Stimulated activated naive B cell treated with anti-CD40 and anti-IgM and Interleukin-4, amounts not matched to agents 10 μg/mL and 1 μg/mL and 100 μg/mL, for 72 hours (primary cell): ENCODE measurements at regions not wholly inside any gene's neighbourhood (a gene's known extent, or its start where the extent isn't known, plus 50 kb on each side); places are given as distances from the start of the nearest gene placed in this dataset.
"Not testable (repeated sequence)": the region's sequence is repeated elsewhere in the genome, so short reads cannot be mapped to it uniquely, and the experiment has no call there.

Source experiments
- ATAC-seq, 2 donors: fragments of 150-1000 bp; cut with Tn5 transposase; replicated peaks; 2 replicates each; pipeline ENCODE4 v1.10.0; 2021; ENCODE audit warnings: moderate library complexity in 1 of 2
- DNase-seq: peaks from one replicate; pipeline ENCODE4 v3.0.0; 2021
- H3K27ac Mint-ChIP-seq: one replicate; pipeline ENCODE4 v1.8.0; 2022; ENCODE audit warnings: mild to moderate bottlenecking, mixed read lengths
- H3K27me3 Mint-ChIP-seq, 2 donors: one replicate each; pipeline ENCODE4 v1.8.0; 2022; ENCODE audit warnings: mixed read lengths in 2 of 2
- H3K36me3 Mint-ChIP-seq, 2 donors: one replicate each; pipeline ENCODE4 v1.8.0; 2022; ENCODE audit warnings: mixed read lengths in 2 of 2, mild to moderate bottlenecking in 1 of 2
- H3K4me1 Mint-ChIP-seq, 2 donors: one replicate each; pipeline ENCODE4 v1.8.0; 2022; ENCODE audit warnings: mixed read lengths in 2 of 2, mild to moderate bottlenecking in 1 of 2
- H3K4me3 Mint-ChIP-seq, 2 donors: one replicate each; pipeline ENCODE4 v1.8.0; 2022; ENCODE audit warnings: mild to moderate bottlenecking in 2 of 2, mixed read lengths in 2 of 2, moderate library complexity in 1 of 2
- H3K9me3 Mint-ChIP-seq, 2 donors: one replicate each; pipeline ENCODE4 v1.8.0; 2022; ENCODE audit warnings: mixed read lengths in 2 of 2, mild to moderate bottlenecking in 1 of 2

DNA sequence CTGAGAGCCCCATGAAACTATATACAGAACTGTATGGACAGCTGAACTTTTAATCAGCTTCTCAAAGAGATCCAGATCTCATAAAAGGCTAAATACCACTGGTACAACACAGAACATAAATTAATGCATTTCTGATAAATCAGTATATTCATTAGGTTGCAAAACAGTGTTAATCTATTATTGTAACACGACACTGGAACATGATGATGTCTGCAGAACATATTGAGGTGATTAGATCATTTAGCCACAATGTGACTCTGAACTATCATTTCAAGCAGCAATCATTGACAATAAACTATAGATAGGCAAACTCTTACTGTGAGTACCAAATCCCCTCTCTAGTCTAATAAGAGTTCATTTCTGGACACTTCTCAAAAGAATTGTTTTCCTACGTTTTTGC, 50.3 kb downstream of the GASK1B start:
- H3K27me3 Mint-ChIP-seq = no peaks in the 10 kb centered on the region
- H3K27ac Mint-ChIP-seq = no peak overlapping the region
- H3K4me1 Mint-ChIP-seq = no peaks in the 10 kb centered on the region
- ATAC-seq (no peak), DNase-seq (no peak)
- no peaks in the 10 kb centered on the region for H3K36me3 Mint-ChIP-seq
- H3K9me3 Mint-ChIP-seq = no peaks in the 10 kb centered on the region
- no peak overlapping the region for H3K4me3 Mint-ChIP-seq

DNA sequence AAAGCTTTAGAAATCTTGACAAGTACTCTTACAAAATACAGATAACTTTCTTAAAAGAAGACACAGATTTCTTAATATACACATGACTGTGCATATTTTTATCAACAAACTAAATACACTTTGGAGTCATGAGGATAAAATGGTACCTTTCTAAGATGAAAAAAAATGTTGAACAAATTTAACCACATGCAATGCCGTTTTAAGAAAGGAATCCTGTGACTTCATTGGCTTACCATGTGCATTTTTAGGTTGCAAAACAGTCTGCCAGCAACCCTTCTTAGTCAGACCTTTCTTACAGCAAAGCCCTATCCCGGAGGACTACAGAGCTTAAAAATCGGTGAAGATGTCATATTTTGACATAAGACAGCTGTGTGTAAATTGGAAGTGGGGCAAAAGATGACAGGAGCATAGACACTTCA, 51.7 kb downstream of the GASK1B start:
- ATAC-seq = no peak
- no peak overlapping the region for H3K27ac Mint-ChIP-seq
- H3K9me3 Mint-ChIP-seq = no peaks in the 10 kb centered on the region
- H3K4me1 Mint-ChIP-seq = no peaks in the 10 kb centered on the region
- H3K36me3 Mint-ChIP-seq = no peaks in the 10 kb centered on the region
- no peak for DNase-seq
- H3K27me3 Mint-ChIP-seq = no peaks in the 10 kb centered on the region
- H3K4me3 Mint-ChIP-seq = no peak overlapping the region

DNA sequence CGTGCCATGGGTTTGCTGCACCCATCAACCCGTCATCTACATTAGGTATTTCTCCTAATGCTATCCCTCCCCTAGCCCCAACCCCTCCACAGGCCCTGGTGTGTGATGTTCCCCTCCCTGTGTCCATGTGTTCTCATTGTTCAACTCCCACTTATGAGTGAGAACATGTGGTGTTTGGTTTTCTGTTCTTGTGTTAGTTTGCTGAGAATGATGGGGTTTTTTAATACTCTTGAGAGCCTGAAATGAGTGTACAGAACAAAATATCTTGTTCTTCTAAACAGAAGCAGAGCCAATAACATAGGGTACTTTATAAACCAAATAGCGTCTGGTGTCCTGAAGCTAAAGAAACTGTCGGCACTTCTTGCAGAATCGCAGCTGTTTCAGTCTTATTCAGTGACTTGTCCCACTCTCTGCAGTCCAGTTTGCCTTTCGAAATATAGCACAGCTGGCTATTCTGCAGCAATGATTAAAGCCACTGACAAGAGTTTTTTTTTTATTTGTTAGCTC, 52.1 kb downstream of the GASK1B start:
- not testable (repeated sequence) for H3K4me3 Mint-ChIP-seq, ATAC-seq, H3K27ac Mint-ChIP-seq, DNase-seq, H3K36me3 Mint-ChIP-seq, H3K27me3 Mint-ChIP-seq, H3K4me1 Mint-ChIP-seq, H3K9me3 Mint-ChIP-seq

DNA sequence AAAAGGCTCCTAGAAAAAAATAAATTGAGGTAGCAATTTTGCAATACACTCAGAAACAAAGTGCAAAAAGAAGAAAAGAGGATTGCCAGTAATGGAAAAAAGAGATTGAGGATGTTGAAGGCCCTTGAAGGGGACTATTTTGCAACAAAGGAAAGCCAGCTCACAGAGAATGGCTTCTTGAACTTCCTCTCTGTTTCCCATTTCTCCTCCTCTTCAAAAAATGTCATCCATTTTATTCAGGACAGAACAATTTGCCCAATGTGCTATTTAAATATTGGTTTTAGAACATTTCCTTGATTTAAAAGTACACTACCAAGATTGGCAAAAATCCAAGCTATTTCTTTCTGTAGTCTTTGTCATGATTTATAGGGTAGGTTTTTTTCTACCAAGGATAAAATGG, 60.2 kb downstream of the GASK1B start:
- Mint-ChIP-seq H3K4me3 (no peak overlapping the region), H3K36me3 (no peaks in the 10 kb centered on the region), H3K9me3 (no peaks in the 10 kb centered on the region), H3K27ac (no peak overlapping the region), H3K4me1 (no peaks in the 10 kb centered on the region), H3K27me3 (peaks cover 0 to 4% of the 10 kb centered on the region in 2 donors)
- DNase-seq = no peak
- ATAC-seq = no peak

DNA sequence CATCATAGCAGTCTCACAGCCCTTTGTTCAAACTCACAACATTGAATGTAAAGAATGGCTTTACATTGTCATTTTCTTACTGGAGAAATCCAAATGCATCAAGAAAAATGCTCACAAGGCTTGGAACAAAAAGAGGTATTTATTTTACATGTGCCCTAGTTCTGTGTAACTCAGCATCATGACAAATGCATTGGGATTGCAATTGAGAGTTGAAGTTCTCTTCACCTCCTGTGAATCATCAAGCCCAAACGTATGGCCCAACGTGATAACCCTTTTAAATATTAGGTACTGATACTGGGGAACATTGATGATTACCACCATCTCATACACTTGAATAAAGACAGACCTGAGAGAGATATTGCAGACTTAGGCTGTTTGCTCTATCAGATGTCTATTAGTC, 61.6 kb downstream of the GASK1B start:
- ATAC-seq = no peak

DNA sequence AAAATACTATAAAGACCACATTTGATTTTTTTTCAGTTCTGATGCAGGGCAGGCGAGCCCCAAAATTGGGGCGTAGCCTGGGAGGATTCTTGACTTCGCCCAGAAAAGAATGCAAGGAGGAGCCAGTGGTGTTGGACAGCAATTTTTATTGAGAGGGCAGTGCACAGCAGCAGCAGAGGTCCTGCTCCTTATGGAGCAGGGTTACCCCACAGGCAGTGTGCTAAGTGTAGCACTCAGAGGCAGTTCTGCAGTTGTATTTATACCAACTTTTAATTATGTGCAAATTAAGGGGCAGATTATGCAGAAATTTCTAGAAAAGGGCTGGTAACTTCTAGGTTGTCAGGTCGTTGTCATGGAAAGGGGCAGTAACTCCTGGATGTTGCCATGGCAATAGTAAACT, 69.9 kb downstream of the GASK1B start:
- no peak overlapping the region for H3K4me3 Mint-ChIP-seq
- no peaks in the 10 kb centered on the region for H3K9me3 Mint-ChIP-seq
- H3K27ac Mint-ChIP-seq = no peak overlapping the region
- no peaks in the 10 kb centered on the region for H3K4me1 Mint-ChIP-seq
- H3K27me3 Mint-ChIP-seq = no peaks in the 10 kb centered on the region
- DNase-seq = no peak
- H3K36me3 Mint-ChIP-seq = no peaks in the 10 kb centered on the region
- ATAC-seq = no peak

More for the DNA sequence above, 61.6 kb downstream of the GASK1B start:
- no peak overlapping the region for H3K27ac Mint-ChIP-seq
- no peak overlapping the region for H3K4me3 Mint-ChIP-seq
- no peaks in the 10 kb centered on the region for H3K4me1 Mint-ChIP-seq
- no peak for DNase-seq
- H3K27me3 Mint-ChIP-seq = peaks cover 0 to 4% of the 10 kb centered on the region in 2 donors
- no peaks in the 10 kb centered on the region for H3K9me3 Mint-ChIP-seq
- no peaks in the 10 kb centered on the region for H3K36me3 Mint-ChIP-seq

DNA sequence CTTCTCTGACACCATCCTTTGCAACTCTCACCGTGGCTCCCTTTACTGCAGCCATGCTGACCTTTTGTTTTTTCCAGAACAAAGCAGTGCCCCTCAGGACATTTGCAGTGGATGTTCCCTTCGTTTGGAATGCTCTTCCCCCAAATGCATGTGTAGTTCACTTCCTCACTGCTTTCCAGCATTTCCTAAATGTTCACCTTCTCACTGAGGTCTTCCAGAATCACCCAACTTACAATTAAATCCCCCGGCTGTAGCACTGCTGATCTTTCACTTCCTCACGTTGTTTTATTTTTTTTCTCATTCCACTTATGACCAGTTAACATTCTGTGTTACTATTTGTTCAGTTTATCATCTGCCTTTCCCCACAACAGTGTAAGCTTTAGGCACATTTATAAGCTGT, 73.1 kb downstream of the GASK1B start:
- no peak for ATAC-seq
- DNase-seq = no peak
- Mint-ChIP-seq H3K36me3 (no peaks in the 10 kb centered on the region), H3K9me3 (no peaks in the 10 kb centered on the region), H3K27me3 (no peaks in the 10 kb centered on the region), H3K27ac (no peak overlapping the region), H3K4me1 (no peaks in the 10 kb centered on the region), H3K4me3 (no peak overlapping the region)

DNA sequence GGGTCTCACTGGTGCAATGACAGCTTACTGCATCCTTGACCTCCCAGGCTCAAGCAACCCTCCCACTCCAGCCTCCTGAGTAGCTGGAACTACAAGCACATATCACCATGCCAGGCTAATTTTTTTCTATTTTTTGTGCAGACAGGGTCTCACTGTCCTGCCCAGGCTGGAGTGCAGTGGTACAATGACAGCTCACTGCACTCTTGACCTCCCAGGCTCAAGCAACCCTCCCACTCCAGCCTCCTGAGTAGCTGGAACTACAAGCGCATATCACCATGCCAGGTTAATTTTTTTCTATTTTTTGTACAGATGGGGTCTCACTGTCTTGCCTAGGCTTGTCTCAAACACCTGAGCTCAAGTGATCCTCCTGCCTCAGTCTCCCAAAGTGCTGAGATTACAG, 74.0 kb downstream of the GASK1B start:
- DNase-seq (no peak), ATAC-seq (no peak)
- Mint-ChIP-seq H3K4me3 (no peak overlapping the region), H3K4me1 (no peaks in the 10 kb centered on the region), H3K27me3 (no peaks in the 10 kb centered on the region), H3K27ac (no peak overlapping the region), H3K9me3 (no peaks in the 10 kb centered on the region), H3K36me3 (no peaks in the 10 kb centered on the region)

DNA sequence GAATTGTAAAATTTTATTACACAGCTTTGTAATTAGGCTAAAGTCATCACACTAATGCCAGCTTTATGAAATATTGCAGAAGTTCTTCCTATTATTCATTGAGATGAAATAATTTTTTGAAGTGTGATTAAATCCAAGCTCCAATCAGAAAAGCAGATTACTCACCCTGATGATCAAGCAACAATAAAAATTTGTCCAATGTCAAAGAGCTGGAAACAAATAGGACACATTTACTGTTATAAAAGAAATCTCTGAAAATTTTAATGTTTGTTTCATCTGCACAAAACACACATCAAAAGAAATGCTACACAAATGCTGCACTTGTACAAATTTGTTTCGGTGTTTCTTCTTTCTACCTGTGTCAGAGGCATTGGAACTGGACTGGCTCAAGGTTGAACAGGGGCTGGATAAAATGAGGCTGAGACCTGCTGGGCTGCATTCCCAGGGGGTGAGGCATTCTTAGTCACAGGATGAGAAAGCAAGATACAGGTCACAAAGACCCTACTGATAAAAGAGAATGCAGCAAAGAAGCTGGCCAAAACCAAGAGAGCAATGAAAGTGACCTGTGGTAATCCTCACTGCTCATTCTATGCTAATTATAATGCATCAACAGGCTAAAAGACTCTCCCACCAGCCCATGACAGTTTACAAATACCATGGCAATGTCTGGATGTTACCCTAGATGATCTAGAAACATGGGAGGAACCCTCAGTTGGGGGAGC, 78.3 kb downstream of the GASK1B start:
- no peak overlapping the region for H3K27ac Mint-ChIP-seq
- no peaks in the 10 kb centered on the region for H3K27me3 Mint-ChIP-seq
- no peaks in the 10 kb centered on the region for H3K9me3 Mint-ChIP-seq
- DNase-seq (no peak), ATAC-seq (no peak)
- H3K4me3 Mint-ChIP-seq = no peak overlapping the region
- H3K4me1 Mint-ChIP-seq = no peaks in the 10 kb centered on the region
- no peaks in the 10 kb centered on the region for H3K36me3 Mint-ChIP-seq

DNA sequence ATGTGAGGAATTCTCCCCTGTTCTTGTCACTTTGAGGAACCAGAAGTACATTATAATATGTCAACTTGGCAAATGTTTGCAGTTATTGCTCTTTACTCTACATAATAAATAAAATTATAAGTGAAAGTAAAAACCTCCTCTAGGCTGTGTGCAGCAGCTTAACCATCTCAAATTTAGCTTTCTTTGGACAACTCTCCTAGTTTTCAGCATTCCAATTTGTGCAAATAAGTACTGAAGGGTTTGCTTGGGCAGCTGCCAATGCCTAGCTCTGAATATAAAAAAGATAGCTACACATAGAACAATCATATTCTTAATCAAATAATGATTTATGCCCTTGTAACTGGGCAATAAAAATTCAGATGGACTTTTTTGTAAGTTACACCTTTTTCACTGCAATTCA, 82.5 kb downstream of the GASK1B start:
- Mint-ChIP-seq H3K4me1 (no peaks in the 10 kb centered on the region), H3K27ac (no peak overlapping the region), H3K9me3 (no peaks in the 10 kb centered on the region), H3K27me3 (no peaks in the 10 kb centered on the region), H3K36me3 (no peaks in the 10 kb centered on the region), H3K4me3 (no peak overlapping the region)
- ATAC-seq = no peak
- no peak for DNase-seq

DNA sequence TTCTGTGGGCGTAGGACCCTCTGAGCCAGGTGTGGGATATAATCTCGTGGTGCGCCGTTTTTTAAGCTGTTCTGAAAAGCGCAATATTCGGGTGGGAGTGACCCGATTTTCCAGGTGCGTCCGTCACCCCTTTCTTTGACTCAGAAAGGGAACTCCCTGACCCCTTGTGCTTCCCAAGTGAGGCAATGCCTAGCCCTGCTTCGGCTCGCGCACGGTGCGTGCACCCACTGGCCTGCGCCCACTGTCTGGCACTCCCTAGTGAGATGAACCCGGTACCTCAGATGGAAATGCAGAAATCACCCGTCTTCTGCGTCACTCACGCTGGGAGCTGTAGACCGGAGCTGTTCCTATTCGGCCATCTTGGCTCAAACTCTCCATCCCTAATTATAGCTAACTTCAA, 82.9 kb downstream of the GASK1B start:
- not testable (repeated sequence) for H3K4me1 Mint-ChIP-seq, H3K27ac Mint-ChIP-seq

DNA sequence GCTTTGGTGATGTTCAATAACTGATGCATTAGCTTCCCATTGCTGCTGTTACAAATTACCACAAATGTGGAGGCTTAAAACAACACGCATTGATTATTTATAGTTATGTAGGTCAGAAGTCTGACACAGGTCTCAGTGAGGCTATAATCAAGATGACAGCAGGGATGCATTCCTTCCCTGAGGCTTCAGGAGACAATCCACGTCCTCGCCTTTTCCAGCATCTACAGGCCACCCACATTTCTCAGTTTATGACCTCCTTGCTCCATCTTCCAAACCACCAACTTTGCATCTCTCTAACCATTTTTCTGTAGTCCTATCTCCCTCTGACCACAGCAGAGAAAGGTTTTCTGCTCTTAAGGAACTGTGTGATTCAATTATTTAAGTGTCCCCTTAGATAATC, 92.5 kb downstream of the GASK1B start:
- no peak overlapping the region for H3K4me3 Mint-ChIP-seq
- no peaks in the 10 kb centered on the region for H3K4me1 Mint-ChIP-seq
- ATAC-seq = no peak
- H3K9me3 Mint-ChIP-seq = no peaks in the 10 kb centered on the region
- no peaks in the 10 kb centered on the region for H3K36me3 Mint-ChIP-seq
- H3K27me3 Mint-ChIP-seq = no peaks in the 10 kb centered on the region
- no peak for DNase-seq
- H3K27ac Mint-ChIP-seq = no peak overlapping the region

More for the DNA sequence above, 82.9 kb downstream of the GASK1B start:
- H3K9me3 Mint-ChIP-seq, H3K27me3 Mint-ChIP-seq, H3K4me3 Mint-ChIP-seq, ATAC-seq, DNase-seq, H3K36me3 Mint-ChIP-seq: not testable (repeated sequence)

DNA sequence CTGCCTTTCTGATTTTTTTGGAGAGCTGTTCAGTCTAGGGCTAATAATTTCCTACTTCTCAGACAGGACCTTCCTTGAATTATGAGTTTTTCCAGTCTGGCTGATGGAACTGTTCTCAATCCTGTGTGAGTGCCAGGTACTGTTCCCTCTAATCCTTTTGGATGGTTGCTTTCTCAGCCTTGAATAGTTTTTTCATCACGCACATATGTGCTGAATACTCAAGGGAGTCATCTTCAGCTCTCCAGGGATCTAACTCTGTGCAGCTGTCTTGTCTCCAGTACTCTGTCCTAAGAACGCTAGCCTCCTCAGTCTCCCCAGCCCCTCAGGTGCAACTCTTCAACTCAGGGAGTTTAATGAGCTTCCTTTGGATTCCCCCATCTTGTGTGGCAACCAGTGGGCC, 93.2 kb downstream of the GASK1B start:
- H3K27ac Mint-ChIP-seq = no peak overlapping the region
- H3K9me3 Mint-ChIP-seq = no peaks in the 10 kb centered on the region
- no peak overlapping the region for H3K4me3 Mint-ChIP-seq
- no peak for DNase-seq
- H3K4me1 Mint-ChIP-seq = no peaks in the 10 kb centered on the region
- H3K27me3 Mint-ChIP-seq = no peaks in the 10 kb centered on the region
- no peak for ATAC-seq
- no peaks in the 10 kb centered on the region for H3K36me3 Mint-ChIP-seq

DNA sequence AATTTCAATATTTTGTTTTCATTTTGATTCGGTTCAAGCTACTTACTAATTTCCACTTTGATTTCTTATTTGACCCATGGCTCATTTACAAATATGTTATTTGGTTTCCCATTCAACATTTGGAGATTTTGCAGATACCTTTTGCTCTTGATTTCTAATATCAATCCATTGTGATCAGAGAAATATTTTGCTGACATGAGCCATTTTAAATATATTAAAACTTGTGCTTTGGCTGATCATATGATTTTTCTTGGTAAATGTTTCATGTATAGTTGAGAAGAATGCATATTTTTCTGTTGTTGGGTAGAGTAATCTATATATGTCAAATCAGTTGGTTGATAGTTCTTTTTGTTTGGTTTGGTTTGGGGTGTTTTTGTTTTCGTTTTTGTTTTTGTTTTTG, 95.0 kb downstream of the GASK1B start:
- H3K27me3 Mint-ChIP-seq = no peaks in the 10 kb centered on the region
- no peaks in the 10 kb centered on the region for H3K4me1 Mint-ChIP-seq
- no peak overlapping the region for H3K4me3 Mint-ChIP-seq
- no peak for ATAC-seq
- no peak for DNase-seq
- no peak overlapping the region for H3K27ac Mint-ChIP-seq
- no peaks in the 10 kb centered on the region for H3K36me3 Mint-ChIP-seq
- no peaks in the 10 kb centered on the region for H3K9me3 Mint-ChIP-seq

DNA sequence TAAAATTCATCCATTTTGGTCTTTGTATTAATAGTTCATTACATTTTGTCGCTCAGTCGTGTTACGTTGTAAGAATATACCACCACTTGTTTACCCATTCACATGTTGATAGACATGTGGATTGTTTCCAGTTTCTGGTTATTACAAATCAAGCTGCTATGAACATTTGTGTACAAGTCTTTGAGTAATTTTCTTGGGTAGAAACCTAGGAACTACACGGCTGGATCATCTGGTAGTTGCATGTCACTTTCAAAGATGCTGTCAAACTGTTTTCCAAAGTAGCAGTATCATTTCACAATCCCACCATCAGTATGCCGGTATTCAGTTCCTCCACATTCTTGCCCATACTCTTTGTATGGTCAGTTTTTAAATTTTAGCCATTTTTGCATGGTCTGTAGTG, 98.0 kb downstream of the GASK1B start:
- Mint-ChIP-seq H3K27me3 (no peaks in the 10 kb centered on the region), H3K4me1 (no peaks in the 10 kb centered on the region), H3K36me3 (no peaks in the 10 kb centered on the region), H3K9me3 (no peaks in the 10 kb centered on the region), H3K4me3 (no peak overlapping the region), H3K27ac (no peak overlapping the region)
- DNase-seq (no peak), ATAC-seq (no peak)

DNA sequence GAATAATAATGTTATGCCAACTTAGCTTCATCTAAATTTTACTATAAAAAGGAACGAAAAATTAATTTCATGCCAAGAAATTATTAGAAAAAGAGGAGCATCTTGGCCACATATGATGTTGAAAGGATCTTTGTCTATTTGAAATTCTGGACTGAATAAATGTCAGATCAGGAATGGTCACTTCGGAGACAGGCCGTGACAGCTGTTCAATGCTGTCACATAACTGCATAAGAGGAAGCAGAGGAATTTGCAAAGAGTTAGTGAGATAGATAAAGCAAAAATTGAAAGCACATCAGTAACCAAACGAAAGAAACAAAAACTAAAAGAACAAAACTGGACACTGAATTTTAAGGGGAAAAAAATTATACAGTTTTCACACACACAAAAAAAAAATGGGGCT, 100.9 kb downstream of the GASK1B start:
- Mint-ChIP-seq H3K27me3 (no peaks in the 10 kb centered on the region), H3K4me3 (no peak overlapping the region), H3K36me3 (no peaks in the 10 kb centered on the region), H3K4me1 (no peaks in the 10 kb centered on the region), H3K9me3 (no peaks in the 10 kb centered on the region), H3K27ac (no peak overlapping the region)
- no peak for ATAC-seq
- no peak for DNase-seq
